ENCODE measurements at regions not wholly inside any gene's neighbourhood (a gene's known extent, or its start where the extent isn't known, plus 50 kb on each side); places are given as distances from the start of the nearest gene placed in this dataset.

DNA sequence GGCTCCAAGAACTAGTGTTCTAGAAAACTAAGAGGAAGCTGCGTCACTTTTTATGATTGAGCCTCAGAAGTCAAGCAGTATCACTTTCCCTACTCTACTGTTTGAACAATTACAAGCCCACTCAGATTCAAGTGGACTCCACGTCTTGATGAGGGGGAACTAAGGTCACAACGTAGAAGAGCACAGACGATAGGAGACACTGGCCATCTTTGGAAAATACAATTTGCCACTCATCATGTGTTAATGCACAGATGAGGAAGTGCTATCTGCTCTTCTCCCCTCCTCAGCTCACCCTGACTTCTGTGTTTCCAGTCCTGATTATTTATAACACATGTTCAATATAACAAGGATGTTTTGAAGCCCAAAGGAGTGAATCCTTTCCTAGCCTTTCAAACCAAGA is 76.1 kb upstream of the CYP1B1 start:
- TF ChIP-seq, protein P1, sequence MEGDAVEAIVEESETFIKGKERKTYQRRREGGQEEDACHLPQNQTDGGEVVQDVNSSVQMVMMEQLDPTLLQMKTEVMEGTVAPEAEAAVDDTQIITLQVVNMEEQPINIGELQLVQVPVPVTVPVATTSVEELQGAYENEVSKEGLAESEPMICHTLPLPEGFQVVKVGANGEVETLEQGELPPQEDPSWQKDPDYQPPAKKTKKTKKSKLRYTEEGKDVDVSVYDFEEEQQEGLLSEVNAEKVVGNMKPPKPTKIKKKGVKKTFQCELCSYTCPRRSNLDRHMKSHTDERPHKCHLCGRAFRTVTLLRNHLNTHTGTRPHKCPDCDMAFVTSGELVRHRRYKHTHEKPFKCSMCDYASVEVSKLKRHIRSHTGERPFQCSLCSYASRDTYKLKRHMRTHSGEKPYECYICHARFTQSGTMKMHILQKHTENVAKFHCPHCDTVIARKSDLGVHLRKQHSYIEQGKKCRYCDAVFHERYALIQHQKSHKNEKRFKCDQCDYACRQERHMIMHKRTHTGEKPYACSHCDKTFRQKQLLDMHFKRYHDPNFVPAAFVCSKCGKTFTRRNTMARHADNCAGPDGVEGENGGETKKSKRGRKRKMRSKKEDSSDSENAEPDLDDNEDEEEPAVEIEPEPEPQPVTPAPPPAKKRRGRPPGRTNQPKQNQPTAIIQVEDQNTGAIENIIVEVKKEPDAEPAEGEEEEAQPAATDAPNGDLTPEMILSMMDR (IDR thresholded peaks at IDR 0.05) = no peak
- TF ChIP-seq POLR2A (IDR thresholded peaks at IDR 0.05) (no peak), POLR2AphosphoS5 (IDR thresholded peaks at IDR 0.05) (no peak), EP300 (IDR thresholded peaks at IDR 0.05) (no peak)

Data from gastroesophageal sphincter (tissue), 3 donors.